ENCODE measurements at regions not wholly inside any gene's neighbourhood (a gene's known extent, or its start where the extent isn't known, plus 50 kb on each side); places are given as distances from the start of the nearest gene placed in this dataset.

GRCh38 chr5:68918306-68918705 is 175.5 kb upstream of the SLC30A5 start:
- TF ChIP-seq TOX (CRISPR knock-in tag; IDR thresholded peaks at IDR 0.05; ENCODE audit: borderline replicate concordance) (no peak), ESRRG (CRISPR knock-in tag; IDR thresholded peaks at IDR 0.05) (no peak), ZNF565 (CRISPR knock-in tag; conservative IDR thresholded peaks at IDR 0.05; ENCODE audit: low read depth) (no peak), ZNF70 (CRISPR knock-in tag; IDR thresholded peaks at IDR 0.05) (no peak), RARB (CRISPR knock-in tag; IDR thresholded peaks at IDR 0.05) (no peak), SNAI2 (CRISPR knock-in tag; IDR thresholded peaks at IDR 0.05) (no peak)
- TF ChIP-seq, protein P1, sequence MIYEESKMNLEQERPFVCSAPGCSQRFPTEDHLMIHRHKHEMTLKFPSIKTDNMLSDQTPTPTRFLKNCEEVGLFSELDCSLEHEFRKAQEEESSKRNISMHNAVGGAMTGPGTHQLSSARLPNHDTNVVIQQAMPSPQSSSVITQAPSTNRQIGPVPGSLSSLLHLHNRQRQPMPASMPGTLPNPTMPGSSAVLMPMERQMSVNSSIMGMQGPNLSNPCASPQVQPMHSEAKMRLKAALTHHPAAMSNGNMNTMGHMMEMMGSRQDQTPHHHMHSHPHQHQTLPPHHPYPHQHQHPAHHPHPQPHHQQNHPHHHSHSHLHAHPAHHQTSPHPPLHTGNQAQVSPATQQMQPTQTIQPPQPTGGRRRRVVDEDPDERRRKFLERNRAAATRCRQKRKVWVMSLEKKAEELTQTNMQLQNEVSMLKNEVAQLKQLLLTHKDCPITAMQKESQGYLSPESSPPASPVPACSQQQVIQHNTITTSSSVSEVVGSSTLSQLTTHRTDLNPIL (CRISPR knock-in tag; IDR thresholded peaks at IDR 0.05; ENCODE audit: low read depth) = no peak
- TF ChIP-seq, protein P2, sequence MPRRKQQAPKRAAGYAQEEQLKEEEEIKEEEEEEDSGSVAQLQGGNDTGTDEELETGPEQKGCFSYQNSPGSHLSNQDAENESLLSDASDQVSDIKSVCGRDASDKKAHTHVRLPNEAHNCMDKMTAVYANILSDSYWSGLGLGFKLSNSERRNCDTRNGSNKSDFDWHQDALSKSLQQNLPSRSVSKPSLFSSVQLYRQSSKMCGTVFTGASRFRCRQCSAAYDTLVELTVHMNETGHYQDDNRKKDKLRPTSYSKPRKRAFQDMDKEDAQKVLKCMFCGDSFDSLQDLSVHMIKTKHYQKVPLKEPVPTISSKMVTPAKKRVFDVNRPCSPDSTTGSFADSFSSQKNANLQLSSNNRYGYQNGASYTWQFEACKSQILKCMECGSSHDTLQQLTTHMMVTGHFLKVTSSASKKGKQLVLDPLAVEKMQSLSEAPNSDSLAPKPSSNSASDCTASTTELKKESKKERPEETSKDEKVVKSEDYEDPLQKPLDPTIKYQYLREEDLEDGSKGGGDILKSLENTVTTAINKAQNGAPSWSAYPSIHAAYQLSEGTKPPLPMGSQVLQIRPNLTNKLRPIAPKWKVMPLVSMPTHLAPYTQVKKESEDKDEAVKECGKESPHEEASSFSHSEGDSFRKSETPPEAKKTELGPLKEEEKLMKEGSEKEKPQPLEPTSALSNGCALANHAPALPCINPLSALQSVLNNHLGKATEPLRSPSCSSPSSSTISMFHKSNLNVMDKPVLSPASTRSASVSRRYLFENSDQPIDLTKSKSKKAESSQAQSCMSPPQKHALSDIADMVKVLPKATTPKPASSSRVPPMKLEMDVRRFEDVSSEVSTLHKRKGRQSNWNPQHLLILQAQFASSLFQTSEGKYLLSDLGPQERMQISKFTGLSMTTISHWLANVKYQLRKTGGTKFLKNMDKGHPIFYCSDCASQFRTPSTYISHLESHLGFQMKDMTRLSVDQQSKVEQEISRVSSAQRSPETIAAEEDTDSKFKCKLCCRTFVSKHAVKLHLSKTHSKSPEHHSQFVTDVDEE (CRISPR knock-in tag; IDR thresholded peaks at IDR 0.05) = no peak
- no peak for ATAC-seq

- no peak for ATAC-seq
- no peak for TF ChIP-seq ZFP3 (CRISPR knock-in tag; IDR thresholded peaks at IDR 0.05)
- no peak for TF ChIP-seq TOX (CRISPR knock-in tag; IDR thresholded peaks at IDR 0.05; ENCODE audit: borderline replicate concordance)
- TF ChIP-seq, protein P2 (CRISPR knock-in tag; IDR thresholded peaks at IDR 0.05) = no peak
- TF ChIP-seq, protein P1 (CRISPR knock-in tag; IDR thresholded peaks at IDR 0.05; ENCODE audit: low read depth) = no peak
- TF ChIP-seq GLIS3 (CRISPR knock-in tag; IDR thresholded peaks at IDR 0.05) = no peak
- no peak for TF ChIP-seq BACH2 (CRISPR knock-in tag; IDR thresholded peaks at IDR 0.05; ENCODE audit: borderline replicate concordance)
- TF ChIP-seq, protein P3, sequence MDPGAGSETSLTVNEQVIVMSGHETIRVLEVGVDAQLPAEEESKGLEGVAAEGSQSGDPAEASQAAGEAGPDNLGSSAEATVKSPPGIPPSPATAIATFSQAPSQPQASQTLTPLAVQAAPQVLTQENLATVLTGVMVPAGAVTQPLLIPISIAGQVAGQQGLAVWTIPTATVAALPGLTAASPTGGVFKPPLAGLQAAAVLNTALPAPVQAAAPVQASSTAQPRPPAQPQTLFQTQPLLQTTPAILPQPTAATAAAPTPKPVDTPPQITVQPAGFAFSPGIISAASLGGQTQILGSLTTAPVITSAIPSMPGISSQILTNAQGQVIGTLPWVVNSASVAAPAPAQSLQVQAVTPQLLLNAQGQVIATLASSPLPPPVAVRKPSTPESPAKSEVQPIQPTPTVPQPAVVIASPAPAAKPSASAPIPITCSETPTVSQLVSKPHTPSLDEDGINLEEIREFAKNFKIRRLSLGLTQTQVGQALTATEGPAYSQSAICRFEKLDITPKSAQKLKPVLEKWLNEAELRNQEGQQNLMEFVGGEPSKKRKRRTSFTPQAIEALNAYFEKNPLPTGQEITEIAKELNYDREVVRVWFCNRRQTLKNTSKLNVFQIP (CRISPR knock-in tag; IDR thresholded peaks at IDR 0.05; ENCODE audit: borderline replicate concordance, low read depth) = no peak
- no peak for TF ChIP-seq TCF4 (CRISPR knock-in tag; IDR thresholded peaks at IDR 0.05; ENCODE audit: borderline replicate concordance)
- no peak for TF ChIP-seq ZFP30 (CRISPR knock-in tag; IDR thresholded peaks at IDR 0.05)
- no peak for TF ChIP-seq SNAI2 (CRISPR knock-in tag; IDR thresholded peaks at IDR 0.05)
- TF ChIP-seq ZNF565 (CRISPR knock-in tag; conservative IDR thresholded peaks at IDR 0.05; ENCODE audit: low read depth) = no peak
- TF ChIP-seq ZNF8 (CRISPR knock-in tag; IDR thresholded peaks at IDR 0.05) = no peak
- TF ChIP-seq OSR1 (CRISPR knock-in tag; IDR thresholded peaks at IDR 0.05) = no peak
- TF ChIP-seq PATZ1 (CRISPR knock-in tag; IDR thresholded peaks at IDR 0.05; ENCODE audit: borderline replicate concordance) = no peak
- no peak for TF ChIP-seq ISL1 (CRISPR knock-in tag; IDR thresholded peaks at IDR 0.05)
- no peak for TF ChIP-seq CSDC2 (CRISPR knock-in tag; IDR thresholded peaks at IDR 0.05)
- no peak for TF ChIP-seq ARNTL (CRISPR knock-in tag; IDR thresholded peaks at IDR 0.05; ENCODE audit: borderline replicate concordance, low read depth)
Measured at GRCh38 chr5:68919988-68920490, 173.8 kb upstream of the SLC30A5 start.

Data from SK-N-SH treated with all-trans-retinoic acid at 6 μM for 48 hours (cell line).